ENCODE measurements at regions not wholly inside any gene's neighbourhood (a gene's known extent, or its start where the extent isn't known, plus 50 kb on each side); places are given as distances from the start of the nearest gene placed in this dataset.

DNA sequence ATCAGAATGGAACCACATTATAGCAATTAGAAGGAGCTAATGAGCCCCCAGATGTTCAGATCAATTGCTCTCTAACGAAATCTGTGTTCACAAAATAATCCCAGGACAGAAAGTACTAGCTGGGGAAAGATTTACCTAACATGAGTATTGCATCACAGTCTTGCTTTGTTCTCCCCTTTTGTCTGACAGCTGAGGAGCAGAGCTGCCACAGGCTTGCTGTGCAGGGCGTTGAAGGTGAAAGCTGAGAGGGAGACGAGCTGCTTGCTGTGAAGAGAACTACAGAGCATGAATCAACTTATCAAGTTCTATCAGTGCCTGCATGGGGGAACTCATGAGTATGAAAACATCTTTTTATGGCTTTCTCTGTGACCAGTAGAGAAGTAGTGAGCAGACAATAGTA lies 441.2 kb downstream of the CENPC start:
- Histone ChIP-seq H3K4me3 (replicated peaks in 1 of 4; ENCODE audit: control extremely low read depth in 1 of 4, insufficient read depth in 1 of 4, low read depth in 3 of 4, low read length in 4 of 4) (no peak overlapping the region), H2AFZ (ENCODE audit: low read length) (no peak overlapping the region), H3K9ac (ENCODE audit: insufficient read depth, low read length) (no peak overlapping the region), H3K9me3 (ENCODE audit: control insufficient read depth, insufficient read depth, low read depth, low read length) (no peaks in the 10 kb centered on the region), H3K4me2 (ENCODE audit: extremely low read depth, insufficient read depth, low read length) (no peak overlapping the region), H3K79me2 (ENCODE audit: control insufficient read depth, insufficient read depth, low read length) (no peaks in the 10 kb centered on the region), H3K27ac (ENCODE audit: insufficient read depth, low read length) (no peak overlapping the region), H3K27me3 (ENCODE audit: control insufficient read depth, insufficient read depth, low read length) (no peaks in the 10 kb centered on the region), H4K20me1 (ENCODE audit: control insufficient read depth, extremely low read depth, insufficient read depth, low read length) (no peaks in the 10 kb centered on the region), H3K4me1 (ENCODE audit: control insufficient read depth, extremely low read depth, insufficient read depth, low read length) (no peaks in the 10 kb centered on the region), H3K36me3 (ENCODE audit: control insufficient read depth, insufficient read depth, low read length) (no peaks in the 10 kb centered on the region)
- no peak for DNase-seq (ENCODE audit: low read depth in 2 of 2)
- TF ChIP-seq, protein P1, sequence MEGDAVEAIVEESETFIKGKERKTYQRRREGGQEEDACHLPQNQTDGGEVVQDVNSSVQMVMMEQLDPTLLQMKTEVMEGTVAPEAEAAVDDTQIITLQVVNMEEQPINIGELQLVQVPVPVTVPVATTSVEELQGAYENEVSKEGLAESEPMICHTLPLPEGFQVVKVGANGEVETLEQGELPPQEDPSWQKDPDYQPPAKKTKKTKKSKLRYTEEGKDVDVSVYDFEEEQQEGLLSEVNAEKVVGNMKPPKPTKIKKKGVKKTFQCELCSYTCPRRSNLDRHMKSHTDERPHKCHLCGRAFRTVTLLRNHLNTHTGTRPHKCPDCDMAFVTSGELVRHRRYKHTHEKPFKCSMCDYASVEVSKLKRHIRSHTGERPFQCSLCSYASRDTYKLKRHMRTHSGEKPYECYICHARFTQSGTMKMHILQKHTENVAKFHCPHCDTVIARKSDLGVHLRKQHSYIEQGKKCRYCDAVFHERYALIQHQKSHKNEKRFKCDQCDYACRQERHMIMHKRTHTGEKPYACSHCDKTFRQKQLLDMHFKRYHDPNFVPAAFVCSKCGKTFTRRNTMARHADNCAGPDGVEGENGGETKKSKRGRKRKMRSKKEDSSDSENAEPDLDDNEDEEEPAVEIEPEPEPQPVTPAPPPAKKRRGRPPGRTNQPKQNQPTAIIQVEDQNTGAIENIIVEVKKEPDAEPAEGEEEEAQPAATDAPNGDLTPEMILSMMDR (conservative IDR thresholded peaks at IDR 0.05 in 1 of 2, IDR thresholded peaks at IDR 0.05 in 1 of 2; ENCODE audit: low read depth in 1 of 2, low read length in 2 of 2) = no peak
- no peak for TF ChIP-seq EZH2 (IDR thresholded peaks at IDR 0.05; ENCODE audit: low read length, missing control alignments)

DNA sequence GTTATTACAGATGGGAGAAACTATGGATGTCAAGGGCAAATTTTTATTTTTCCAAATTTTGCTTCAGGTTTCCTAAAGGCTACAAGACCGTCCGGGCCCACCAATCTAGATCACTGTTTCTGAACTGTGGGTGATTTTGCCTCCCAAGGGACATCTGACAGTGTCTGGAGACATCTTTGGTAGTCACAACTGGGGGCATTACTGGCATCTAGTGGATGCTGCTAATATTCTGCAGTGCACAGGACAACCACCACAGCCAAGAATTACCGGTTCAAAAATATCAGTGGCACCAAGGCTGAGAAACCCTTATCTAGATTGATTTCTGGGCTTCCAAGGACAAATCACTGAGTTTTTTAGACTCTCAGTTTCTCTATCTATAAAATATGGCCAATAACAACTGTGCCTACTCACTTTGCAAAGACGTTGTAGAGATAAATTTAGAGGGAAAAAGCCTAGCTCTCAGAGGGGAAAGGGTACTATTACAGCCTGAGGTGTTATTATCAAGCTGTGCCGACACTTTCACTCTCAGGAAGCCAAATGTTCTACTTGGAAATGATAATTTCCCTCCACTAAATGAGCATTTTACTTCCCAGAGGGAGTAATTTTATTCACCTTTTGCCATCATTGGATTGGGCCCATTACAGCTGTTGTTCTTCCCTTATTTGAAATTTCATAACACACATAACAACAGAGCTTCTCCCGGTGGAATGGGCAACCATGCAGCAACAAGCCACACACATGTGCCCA lies 442.1 kb downstream of the CENPC start:
- Histone ChIP-seq H2AFZ (ENCODE audit: low read length) (no peak overlapping the region), H3K4me2 (ENCODE audit: extremely low read depth, insufficient read depth, low read length) (no peak overlapping the region), H3K4me3 (replicated peaks in 1 of 4; ENCODE audit: control extremely low read depth in 1 of 4, insufficient read depth in 1 of 4, low read depth in 3 of 4, low read length in 4 of 4) (no peak overlapping the region), H3K9ac (ENCODE audit: insufficient read depth, low read length) (no peak overlapping the region), H3K4me1 (ENCODE audit: control insufficient read depth, extremely low read depth, insufficient read depth, low read length) (no peaks in the 10 kb centered on the region), H3K36me3 (ENCODE audit: control insufficient read depth, insufficient read depth, low read length) (no peaks in the 10 kb centered on the region), H3K27ac (ENCODE audit: insufficient read depth, low read length) (no peak overlapping the region), H3K9me3 (ENCODE audit: control insufficient read depth, insufficient read depth, low read depth, low read length) (no peaks in the 10 kb centered on the region), H4K20me1 (ENCODE audit: control insufficient read depth, extremely low read depth, insufficient read depth, low read length) (no peaks in the 10 kb centered on the region), H3K27me3 (ENCODE audit: control insufficient read depth, insufficient read depth, low read length) (no peaks in the 10 kb centered on the region), H3K79me2 (ENCODE audit: control insufficient read depth, insufficient read depth, low read length) (no peaks in the 10 kb centered on the region)
- TF ChIP-seq, protein P1 (conservative IDR thresholded peaks at IDR 0.05 in 1 of 2, IDR thresholded peaks at IDR 0.05 in 1 of 2; ENCODE audit: low read depth in 1 of 2, low read length in 2 of 2) = no peak
- no peak for TF ChIP-seq EZH2 (IDR thresholded peaks at IDR 0.05; ENCODE audit: low read length, missing control alignments)
- no peak for DNase-seq (ENCODE audit: low read depth in 2 of 2)

DNA sequence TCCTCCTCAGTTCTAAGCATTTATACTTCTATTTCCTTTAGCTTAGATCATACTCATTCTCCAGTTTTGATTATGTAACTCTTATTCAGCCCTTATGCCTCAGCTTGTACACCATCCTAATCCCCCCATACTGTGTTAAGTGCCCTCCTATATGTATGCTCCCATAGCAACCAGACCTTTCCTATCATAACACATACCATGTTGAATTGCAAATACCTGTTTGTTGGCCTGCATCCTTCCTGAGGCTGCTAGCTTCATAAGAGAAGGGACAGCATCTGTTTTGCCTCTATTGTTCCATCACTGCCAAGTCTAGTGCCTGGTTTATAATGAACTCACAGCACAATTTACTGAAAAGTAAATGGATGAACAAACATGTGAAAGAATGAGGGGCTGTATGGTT lies 443.7 kb downstream of the CENPC start:
- Histone ChIP-seq H3K27me3 (ENCODE audit: control insufficient read depth, insufficient read depth, low read length) (no peaks in the 10 kb centered on the region), H3K9ac (ENCODE audit: insufficient read depth, low read length) (no peak overlapping the region), H2AFZ (ENCODE audit: low read length) (no peak overlapping the region), H3K79me2 (ENCODE audit: control insufficient read depth, insufficient read depth, low read length) (no peaks in the 10 kb centered on the region), H3K36me3 (ENCODE audit: control insufficient read depth, insufficient read depth, low read length) (no peaks in the 10 kb centered on the region), H3K4me1 (ENCODE audit: control insufficient read depth, extremely low read depth, insufficient read depth, low read length) (no peaks in the 10 kb centered on the region), H3K4me3 (replicated peaks in 1 of 4; ENCODE audit: control extremely low read depth in 1 of 4, insufficient read depth in 1 of 4, low read depth in 3 of 4, low read length in 4 of 4) (no peak overlapping the region), H3K9me3 (ENCODE audit: control insufficient read depth, insufficient read depth, low read depth, low read length) (no peaks in the 10 kb centered on the region), H4K20me1 (ENCODE audit: control insufficient read depth, extremely low read depth, insufficient read depth, low read length) (no peaks in the 10 kb centered on the region), H3K4me2 (ENCODE audit: extremely low read depth, insufficient read depth, low read length) (no peak overlapping the region), H3K27ac (ENCODE audit: insufficient read depth, low read length) (no peak overlapping the region)
- TF ChIP-seq, protein P1 (conservative IDR thresholded peaks at IDR 0.05 in 1 of 2, IDR thresholded peaks at IDR 0.05 in 1 of 2; ENCODE audit: low read depth in 1 of 2, low read length in 2 of 2) = no peak
- no peak for TF ChIP-seq EZH2 (IDR thresholded peaks at IDR 0.05; ENCODE audit: low read length, missing control alignments)
- no peak for DNase-seq (ENCODE audit: low read depth in 2 of 2)
